ENCODE measurements at regions not wholly inside any gene's neighbourhood (a gene's known extent, or its start where the extent isn't known, plus 50 kb on each side); places are given as distances from the start of the nearest gene placed in this dataset.

GRCh38 chr15:62287066-62287857 lies 122.2 kb upstream of the C2CD4B start:
- BruUV-seq (replicated peaks), result no TSS peak
- intact Hi-C loops (cut with micrococcal nuclease), result no loop called here
- H3K4me3 Mint-ChIP-seq (ENCODE audit: unreplicated experiment), result no peak overlapping the region
- H3K27me3 Mint-ChIP-seq (ENCODE audit: insufficient read depth, unreplicated experiment), result peaks cover 53% of the 10 kb centered on the region
- no peak overlapping the region for H3K27ac Mint-ChIP-seq (ENCODE audit: low read depth, unreplicated experiment)
- peak; percentile 9 for DNase-seq (ENCODE audit: unreplicated experiment)
- POLR2A ChIA-PET, result no interaction called here
- TF ChIP-seq CTCF (IDR thresholded peaks at IDR 0.05; ENCODE audit: unreplicated experiment), result no peak
- H3K4me1 Mint-ChIP-seq (ENCODE audit: insufficient read depth, unreplicated experiment), result no peaks in the 10 kb centered on the region
- CTCF ChIA-PET, result interaction anchor here (1.0 to 1.3 kb wide), 3 partner anchors 16 to 455 kb away, joined by 3 to 7 read pairs (median 3); no protein-coding TSS in a partner anchor
- H3K36me3 Mint-ChIP-seq (ENCODE audit: insufficient read depth, unreplicated experiment), result no peaks in the 10 kb centered on the region
- peaks cover under 1% of the 10 kb centered on the region for H3K9me3 Mint-ChIP-seq (ENCODE audit: unreplicated experiment)

- peaks cover 60% of the 10 kb centered on the region for H3K27me3 Mint-ChIP-seq (ENCODE audit: insufficient read depth, unreplicated experiment)
- no peak for TF ChIP-seq CTCF (IDR thresholded peaks at IDR 0.05; ENCODE audit: unreplicated experiment)
- H3K9me3 Mint-ChIP-seq (ENCODE audit: unreplicated experiment), result peaks cover 8% of the 10 kb centered on the region
- intact Hi-C loops (cut with micrococcal nuclease), result no loop called here
- no peaks in the 10 kb centered on the region for H3K4me1 Mint-ChIP-seq (ENCODE audit: insufficient read depth, unreplicated experiment)
- H3K36me3 Mint-ChIP-seq (ENCODE audit: insufficient read depth, unreplicated experiment), result no peaks in the 10 kb centered on the region
- H3K27ac Mint-ChIP-seq (ENCODE audit: low read depth, unreplicated experiment), result no peak overlapping the region
- POLR2A ChIA-PET, result interaction anchor here (0.6 kb wide), 1 partner anchor 1824 kb away, joined by 3 read pairs; no protein-coding TSS in a partner anchor
- H3K4me3 Mint-ChIP-seq (ENCODE audit: unreplicated experiment), result no peak overlapping the region
- BruUV-seq (replicated peaks), result no TSS peak
- CTCF ChIA-PET, result interaction anchor here (0.8 to 1.3 kb wide), 3 partner anchors 17 to 60 kb away, joined by 3 to 7 read pairs (median 3); no protein-coding TSS in a partner anchor
- no peak for DNase-seq (ENCODE audit: unreplicated experiment)
Measured at GRCh38 chr15:62288361-62289017, 123.4 kb upstream of the C2CD4B start.

- Mint-ChIP-seq H3K27me3 (ENCODE audit: insufficient read depth, unreplicated experiment) (peaks cover 33% of the 10 kb centered on the region), H3K9me3 (ENCODE audit: unreplicated experiment) (peaks cover 8% of the 10 kb centered on the region), H3K36me3 (ENCODE audit: insufficient read depth, unreplicated experiment) (no peaks in the 10 kb centered on the region), H3K4me3 (ENCODE audit: unreplicated experiment) (no peak overlapping the region), H3K27ac (ENCODE audit: low read depth, unreplicated experiment) (no peak overlapping the region), H3K4me1 (ENCODE audit: insufficient read depth, unreplicated experiment) (no peaks in the 10 kb centered on the region)
- ChIA-PET CTCF (interaction anchor here (0.7 kb wide), 1 partner anchor 46 kb away, joined by 3 read pairs; no protein-coding TSS in a partner anchor), POLR2A (interaction anchor here (0.7 kb wide), 1 partner anchor 11 kb away, joined by 4 read pairs; no protein-coding TSS in a partner anchor)
- BruUV-seq (replicated peaks), result no TSS peak
- intact Hi-C loops (cut with micrococcal nuclease), result no loop called here
- no peak for DNase-seq (ENCODE audit: unreplicated experiment)
- no peak for TF ChIP-seq CTCF (IDR thresholded peaks at IDR 0.05; ENCODE audit: unreplicated experiment)
Measured at GRCh38 chr15:62291262-62291661, 126.2 kb upstream of the C2CD4B start.
